Stimulated activated CD4-positive, alpha-beta T cell treated with anti-CD3 and anti-CD28 coated beads, Interleukin-12 subunit alpha, Interleukin-12 subunit beta, amount 100 ng/mL, for 24 hours (primary cell): ENCODE measurements at regions not wholly inside any gene's neighbourhood (a gene's known extent, or its start where the extent isn't known, plus 50 kb on each side); places are given as distances from the start of the nearest gene placed in this dataset.

Experiments
- DNase-seq, 2 experiments: peaks; one replicate each; pipeline ENCODE4 v3.0.0-alpha.2; 2020; ENCODE audit warnings: low read depth in 2 of 2

DNA sequence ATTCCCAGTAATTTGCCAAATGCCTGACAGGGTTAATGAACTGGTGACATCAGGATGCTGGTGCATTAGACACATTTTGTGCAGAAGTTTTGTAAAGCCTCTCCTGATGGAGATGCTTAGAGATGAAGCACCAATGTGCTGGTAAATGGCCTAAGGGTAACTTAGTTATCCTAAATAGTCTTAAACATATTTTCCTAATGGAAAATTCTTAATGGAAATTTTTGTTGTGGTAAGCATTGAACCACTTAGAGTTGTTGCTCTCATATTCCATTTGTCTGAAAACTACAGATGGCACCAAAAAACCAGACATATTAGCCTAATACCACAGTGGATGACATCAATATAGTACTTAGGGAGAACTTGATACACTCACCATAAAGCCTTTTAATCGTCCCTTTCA is 154.5 kb upstream of the ANK2 start:
- no peak for DNase-seq

DNA sequence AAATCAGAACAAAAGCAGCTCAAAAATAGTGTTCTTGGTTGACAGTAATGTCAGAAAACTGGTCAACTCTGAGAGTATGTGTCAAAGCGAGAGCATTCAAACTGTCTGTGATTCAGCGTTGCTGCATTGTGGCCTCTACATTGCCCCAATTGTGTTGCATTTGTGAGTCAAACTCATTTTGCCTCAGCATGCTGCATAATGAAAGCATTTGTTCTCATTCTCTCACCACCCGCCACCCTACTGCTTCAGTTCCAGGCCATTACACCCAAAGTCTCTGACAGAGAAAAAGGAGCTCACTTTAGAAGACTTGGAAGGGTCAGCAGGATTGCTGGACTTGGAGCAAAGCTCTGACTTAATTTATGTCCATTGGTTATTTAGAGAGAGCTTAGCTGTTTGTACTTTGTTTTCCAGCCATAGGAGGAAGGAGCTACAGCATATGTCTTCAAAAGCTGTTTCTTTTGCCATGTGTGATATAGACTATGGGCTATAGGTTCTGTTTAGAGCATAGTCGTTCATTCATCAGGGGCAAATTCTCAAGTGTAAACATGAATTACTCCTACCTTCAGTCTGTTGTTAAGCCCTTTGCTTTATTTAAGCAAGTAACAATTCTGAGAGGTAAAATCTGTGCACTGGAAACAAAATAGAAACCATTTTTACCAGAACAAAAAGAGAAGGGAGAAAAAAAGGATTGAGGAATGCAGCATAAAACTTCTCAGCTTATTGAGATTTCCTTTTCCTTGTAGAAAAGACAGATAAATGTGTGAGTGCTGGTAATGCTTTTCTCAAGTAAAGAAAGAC is 153.4 kb upstream of the ANK2 start:
- DNase-seq = no peak

- DNase-seq = no peak
Measured at GRCh38 chr4:112896609-112897190, 152.8 kb upstream of the ANK2 start.

DNA sequence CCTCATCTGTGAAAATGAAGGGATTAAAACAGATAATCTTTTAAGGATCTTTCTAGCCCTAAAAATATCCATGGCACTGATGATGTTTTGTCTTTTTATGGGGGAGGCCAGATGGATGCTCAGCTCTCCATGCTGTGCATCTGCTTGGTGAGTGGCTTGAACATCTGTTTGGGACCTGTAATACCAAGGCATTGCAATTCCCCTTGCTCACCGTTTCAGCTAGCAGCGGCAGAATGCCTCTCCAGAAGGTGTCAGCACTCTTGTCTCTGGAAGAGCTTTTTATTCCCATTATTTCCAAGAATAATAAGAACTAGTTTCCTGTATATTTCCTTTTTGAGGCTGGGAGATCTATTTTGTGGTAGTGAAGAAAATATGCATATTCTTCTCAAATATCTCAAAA is 151.9 kb upstream of the ANK2 start:
- no peak for DNase-seq

DNA sequence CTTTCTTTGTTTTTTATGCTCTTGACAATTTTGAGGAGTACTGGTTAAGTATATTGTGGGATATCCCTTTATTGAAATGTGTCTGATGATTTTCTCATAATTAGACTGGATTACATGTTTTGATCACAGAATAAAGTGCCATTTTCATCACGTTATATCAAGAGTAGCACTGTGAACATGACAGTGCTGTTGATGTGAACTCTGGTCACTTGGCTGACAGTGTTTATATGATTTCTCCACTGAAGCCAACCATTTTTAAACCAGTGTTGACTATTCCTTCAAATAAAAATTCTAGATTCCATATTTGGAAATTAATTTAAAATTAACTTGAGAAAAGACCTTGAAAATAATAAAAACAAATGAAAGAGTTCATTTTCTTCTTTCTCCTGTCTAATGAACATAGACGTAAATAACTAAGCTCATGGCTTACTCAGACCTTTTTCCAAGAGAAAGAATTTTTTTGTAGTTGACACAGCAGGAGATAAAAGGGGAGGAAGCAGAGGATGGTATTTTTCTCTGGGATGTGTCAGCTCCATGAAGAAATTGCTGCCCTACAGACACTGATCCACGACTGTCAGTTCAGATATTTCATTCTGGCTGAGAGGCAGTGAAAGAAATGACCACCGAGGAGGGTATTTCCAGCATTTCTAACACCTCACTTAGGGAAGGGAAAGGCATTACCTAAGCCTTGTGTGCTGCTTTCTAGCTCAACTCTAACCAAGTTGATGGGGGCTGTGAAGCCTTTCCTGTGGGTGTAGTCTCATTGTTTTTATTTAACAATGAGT is 150.9 kb upstream of the ANK2 start:
- DNase-seq = no peak

DNA sequence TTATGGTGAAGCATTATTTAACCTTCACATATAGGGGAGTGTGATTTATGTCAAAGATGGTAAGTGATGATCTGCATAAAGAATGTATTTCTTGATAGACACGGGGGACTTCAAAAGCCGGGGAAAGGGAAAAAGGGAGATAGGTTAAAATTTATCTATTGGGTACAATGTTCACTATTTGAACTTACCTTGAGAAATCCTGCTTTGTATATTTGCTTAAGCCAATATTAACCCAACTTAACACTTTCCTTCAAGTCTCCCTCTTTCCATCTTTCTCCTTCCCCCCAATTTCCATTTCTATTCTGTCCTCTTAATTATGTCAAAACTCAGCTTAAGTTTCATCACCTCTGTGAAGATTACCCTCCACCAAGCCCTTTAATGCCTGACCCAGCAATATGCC is 149.0 kb upstream of the ANK2 start:
- no peak for DNase-seq

GRCh38 chr4:112901962-112902411 is 147.5 kb upstream of the ANK2 start:
- DNase-seq = no peak

DNA sequence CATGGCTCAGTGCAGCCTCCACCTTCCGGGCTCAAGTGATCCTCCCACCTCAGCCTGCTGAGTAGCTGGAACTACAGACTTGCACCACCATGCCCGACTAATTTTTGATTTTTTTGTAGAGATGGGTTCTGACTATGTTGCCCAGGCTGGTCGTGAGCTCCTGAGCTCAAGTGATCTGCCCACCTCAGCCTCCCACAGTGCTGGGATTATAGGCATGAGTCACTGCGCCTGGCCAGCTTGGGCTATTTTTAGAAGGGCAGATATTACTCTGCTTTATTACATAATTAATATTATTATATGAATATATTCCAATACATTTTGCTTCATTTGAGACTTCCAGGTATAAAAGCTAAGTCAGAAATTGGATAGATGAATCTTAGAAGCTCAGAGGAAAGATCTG is 143.7 kb upstream of the ANK2 start:
- DNase-seq = no peak

DNA sequence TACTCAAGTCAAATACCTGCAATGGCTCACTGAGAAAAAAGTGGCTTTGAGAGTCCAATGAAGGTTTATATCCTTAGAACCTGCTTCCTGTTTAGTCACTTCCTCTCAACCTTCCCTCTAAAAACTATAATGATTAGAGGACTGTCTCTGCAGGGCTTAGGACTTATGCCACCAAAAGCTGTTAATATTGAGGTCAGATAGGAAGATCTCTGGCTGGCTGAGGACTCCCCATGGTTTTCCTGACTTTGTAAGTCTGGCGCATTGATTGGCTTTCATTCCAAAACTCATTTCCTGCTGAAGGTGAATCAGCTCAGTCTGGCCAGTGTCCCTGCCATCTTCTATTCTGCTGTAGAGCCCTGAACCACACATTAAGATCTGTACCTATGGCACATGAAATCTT is 140.9 kb upstream of the ANK2 start:
- DNase-seq = no peak

DNA sequence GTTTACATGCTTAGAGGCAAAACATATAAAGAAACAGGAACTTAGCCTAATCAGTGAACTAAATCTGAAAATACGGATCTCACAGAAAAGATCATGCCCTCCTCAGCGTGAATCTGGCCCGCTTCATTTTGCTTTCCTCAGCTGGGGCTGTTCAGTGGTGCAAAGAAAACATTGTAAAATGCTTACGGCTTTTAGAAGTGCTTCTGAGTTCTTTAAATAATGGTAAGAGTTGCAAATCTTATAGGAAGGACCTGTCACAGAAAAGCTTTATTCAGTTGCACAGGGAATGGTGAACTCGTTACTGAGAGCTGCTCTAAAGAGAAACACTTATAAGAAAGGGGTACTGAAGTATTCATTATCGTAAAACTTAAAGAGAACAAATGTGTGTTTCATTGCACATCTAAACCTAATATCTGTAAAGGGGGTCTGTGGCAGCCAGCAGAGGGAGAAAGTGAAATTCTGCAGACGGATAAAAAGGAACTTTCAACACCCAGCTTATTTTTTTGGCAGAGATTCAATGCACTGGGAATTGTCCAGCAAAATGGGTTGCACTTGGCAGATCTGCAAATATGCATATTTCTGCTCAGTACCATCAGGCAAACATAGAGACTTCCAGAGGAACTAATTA is 139.2 kb upstream of the ANK2 start:
- DNase-seq = no peak

DNA sequence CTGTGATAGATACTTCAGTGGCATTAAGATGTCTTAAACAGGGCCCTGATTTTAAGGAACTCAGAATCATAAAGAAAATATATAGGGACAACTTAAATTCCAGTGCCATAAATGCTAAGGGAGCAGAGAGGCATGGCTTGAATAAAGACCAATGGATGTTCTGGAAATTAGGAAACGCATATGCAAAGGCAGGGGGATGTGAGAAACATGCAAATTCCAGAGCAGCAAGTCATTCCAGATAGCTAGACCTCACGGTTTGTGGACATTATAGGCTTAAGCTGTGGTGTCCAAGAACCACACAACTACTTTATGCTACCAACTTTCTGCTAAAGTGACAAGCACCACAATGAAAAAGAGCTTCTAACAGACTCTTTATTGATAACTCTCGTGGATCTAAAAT is 132.6 kb upstream of the ANK2 start:
- no peak for DNase-seq

- DNase-seq = no peak
Measured at GRCh38 chr4:112923516-112923915, 125.9 kb upstream of the ANK2 start.

GRCh38 chr4:112926819-112927218 is 122.6 kb upstream of the ANK2 start:
- DNase-seq = no peak

GRCh38 chr4:112927544-112927943 is 121.9 kb upstream of the ANK2 start:
- DNase-seq = no peak

DNA sequence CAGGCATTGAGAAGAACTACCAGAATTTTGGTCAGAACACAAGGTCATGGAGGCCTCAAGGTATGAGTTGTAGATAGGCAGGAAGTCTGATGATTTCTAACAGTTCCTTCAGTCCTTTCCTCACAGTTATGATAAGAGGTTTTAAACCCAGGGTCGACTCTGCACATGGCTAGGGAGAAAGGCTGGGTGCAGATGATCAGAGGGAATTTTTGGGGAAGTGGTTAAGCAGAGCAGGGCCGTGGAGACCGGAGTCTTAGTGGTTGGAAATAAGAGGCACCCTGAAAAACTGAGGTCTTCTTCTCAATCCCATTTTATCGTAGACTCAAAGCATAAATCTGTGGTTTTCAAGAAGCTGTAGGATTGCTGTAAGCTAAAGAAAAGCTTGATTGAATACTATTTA is 118.5 kb upstream of the ANK2 start:
- DNase-seq = no peak

GRCh38 chr4:112933790-112934189 is 115.7 kb upstream of the ANK2 start:
- DNase-seq = no peak

GRCh38 chr4:112938461-112939058 is 110.9 kb upstream of the ANK2 start:
- DNase-seq = no peak

DNA sequence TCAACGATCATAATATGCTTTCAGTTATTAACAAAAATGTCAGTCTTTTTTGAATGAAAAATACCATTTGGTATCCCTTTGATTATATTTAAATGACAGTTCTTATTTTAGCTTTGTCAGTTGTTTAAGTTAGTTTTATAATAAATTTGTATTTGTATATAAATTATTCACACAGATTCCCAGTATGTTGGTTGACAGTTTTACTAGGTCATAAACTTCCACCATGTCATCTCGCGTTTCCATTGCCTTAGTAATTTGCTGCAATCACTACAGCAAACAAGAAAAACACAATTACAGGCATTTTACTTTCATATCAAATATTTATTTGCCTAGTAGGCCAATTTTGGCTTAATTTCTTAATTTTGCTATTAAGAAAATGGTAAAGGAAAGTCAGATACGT is 109.6 kb upstream of the ANK2 start:
- DNase-seq = no peak

- DNase-seq = no peak
Measured at GRCh38 chr4:112940336-112940735, 109.1 kb upstream of the ANK2 start.

DNA sequence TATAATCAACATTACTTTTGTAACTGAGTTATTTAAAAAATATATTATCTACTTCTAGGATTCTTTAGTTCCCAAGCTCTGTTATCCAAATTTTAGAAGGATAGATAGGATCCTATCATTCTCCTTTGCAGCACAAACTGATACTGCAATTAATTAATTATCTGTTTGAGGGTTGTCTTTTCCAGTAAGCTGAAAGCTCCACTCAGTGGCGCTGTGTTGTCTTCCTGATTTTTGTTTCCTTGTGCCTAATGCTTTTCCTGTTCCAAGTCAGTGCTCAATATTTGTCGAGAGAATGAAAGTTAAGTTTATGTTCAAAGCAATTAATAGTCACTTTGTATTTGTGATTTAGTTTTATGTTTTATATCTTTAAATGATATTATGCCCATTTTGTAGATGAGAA is 107.4 kb upstream of the ANK2 start:
- DNase-seq = no peak

GRCh38 chr4:112942997-112943396 is 106.5 kb upstream of the ANK2 start:
- no peak for DNase-seq

DNA sequence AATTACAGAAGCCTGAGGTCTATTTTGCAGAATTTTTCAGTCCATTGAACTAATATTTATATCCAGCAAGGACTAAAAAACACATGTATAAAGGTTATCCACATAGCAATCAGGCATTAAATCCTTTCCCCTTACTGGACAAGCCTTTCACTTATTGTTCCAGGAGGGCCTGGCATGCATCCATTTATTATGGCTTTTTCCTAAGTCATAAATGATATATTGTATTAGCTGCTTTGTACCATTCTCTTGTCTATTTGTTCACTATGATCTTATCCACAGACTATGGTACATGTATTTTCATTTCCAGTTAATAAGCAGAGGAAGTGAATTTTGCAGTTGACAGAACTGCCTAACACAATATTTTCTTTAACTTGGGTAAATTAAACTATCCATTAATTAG is 105.4 kb upstream of the ANK2 start:
- DNase-seq = no peak
